Keratinocyte (primary cell): ENCODE measurements at regions not wholly inside any gene's neighbourhood (a gene's known extent, or its start where the extent isn't known, plus 50 kb on each side); places are given as distances from the start of the nearest gene placed in this dataset.

Experiments used
- DNase-seq: peaks from one replicate; pipeline ENCODE4 v3.0.0-alpha.2; 2011; ENCODE audit warnings: low read depth, missing footprints, low spot score
- FAIRE-seq: peaks from 2 replicates; lab custom pipeline; 2011; peaks lifted over from hg19 to GRCh38; lab: Jason Lieb, UNC
- H2AFZ ChIP-seq: 2 replicates; pipeline ENCODE4 v1.6.0; 2012; ENCODE audit warnings: low read length, control low read depth, inconsistent platforms; ENCODE audit not compliant: control insufficient read depth
- H3K27ac ChIP-seq: 2 replicates; pipeline ENCODE4 v1.5.1; 2011; ENCODE audit warnings: low read length; ENCODE audit not compliant: control insufficient read depth, insufficient read depth
- H3K27me3 ChIP-seq: 3 replicates; pipeline ENCODE4 v1.6.0; 2011; ENCODE audit warnings: low read length; ENCODE audit not compliant: control insufficient read depth, insufficient read depth; ENCODE audit errors: extremely low read depth
- H3K36me3 ChIP-seq, 2 experiments: 2 replicates in 1 of 2; 3 replicates in 1 of 2; pipeline ENCODE4 v1.5.1; 2011; ENCODE audit warnings: low read length in 2 of 2, mild to moderate bottlenecking in 1 of 2; ENCODE audit not compliant: control insufficient read depth in 2 of 2, insufficient read depth in 2 of 2; ENCODE audit errors: extremely low read depth in 1 of 2
- H3K4me1 ChIP-seq: 3 replicates; pipeline ENCODE4 v1.5.1; 2011; ENCODE audit warnings: low read length; ENCODE audit not compliant: control insufficient read depth, insufficient read depth; ENCODE audit errors: extremely low read depth
- H3K4me2 ChIP-seq: 3 replicates; pipeline ENCODE4 v1.6.0; 2011; ENCODE audit warnings: low read depth, low read length; ENCODE audit not compliant: control insufficient read depth, insufficient read depth; ENCODE audit errors: extremely low read depth
- H3K4me3 ChIP-seq, 3 experiments: fragments of 200-600 bp in 1 of 3; sonication (generic) in 1 of 3; 2 replicates in 2 of 3; 3 replicates in 1 of 3; pipeline ENCODE4 v1.5.1; 2011 to 2016; ENCODE audit warnings: low read length in 3 of 3, mild to moderate bottlenecking in 3 of 3, control low read depth in 2 of 3, inconsistent platforms in 1 of 3, low read depth in 1 of 3, mixed read lengths in 1 of 3, mixed run types in 1 of 3, moderate library complexity in 1 of 3; ENCODE audit not compliant: control insufficient read depth in 2 of 3, insufficient read depth in 2 of 3; ENCODE audit errors: extremely low read depth in 1 of 3
- H3K79me2 ChIP-seq: 2 replicates; pipeline ENCODE4 v1.6.0; 2012; ENCODE audit warnings: low read length; ENCODE audit not compliant: control insufficient read depth, insufficient read depth
- H3K9ac ChIP-seq: 3 replicates; pipeline ENCODE4 v1.6.0; 2011; ENCODE audit warnings: low read length; ENCODE audit not compliant: control insufficient read depth, insufficient read depth; ENCODE audit errors: extremely low read depth
- H3K9me1 ChIP-seq: 3 replicates; pipeline ENCODE4 v1.6.0; 2011; ENCODE audit warnings: low read length; ENCODE audit not compliant: control insufficient read depth, insufficient read depth; ENCODE audit errors: extremely low read depth
- H3K9me3 ChIP-seq: 2 replicates; pipeline ENCODE4 v1.5.1; 2012; ENCODE audit warnings: low read depth, low read length; ENCODE audit not compliant: control insufficient read depth
- H4K20me1 ChIP-seq: 3 replicates; pipeline ENCODE4 v1.6.0; 2011; ENCODE audit warnings: low read length; ENCODE audit not compliant: control insufficient read depth, insufficient read depth; ENCODE audit errors: extremely low read depth
- EZH2 ChIP-seq: IDR thresholded peaks from one replicate; pipeline ENCODE4 v1.6.1; 2012; ENCODE audit warnings: inconsistent platforms, mild to moderate bottlenecking, low read length, moderate library complexity
- dilution Hi-C: fragments of 300-500 bp; cut with MboI; formaldehyde crosslinking; loops from one replicate; pipeline ENCODE4 v1.7.0; 2020; ENCODE audit warnings: low sequenced_read_pairs; ENCODE audit not compliant: extremely low pct_ligation_motif_present
- TF ChIP-seq, protein P1 (sequence below), 3 experiments: IDR thresholded peaks in 1 of 3; conservative IDR thresholded peaks in 1 of 3; optimal IDR thresholded peaks in 1 of 3; 2 replicates in 2 of 3; 3 replicates in 1 of 3; pipeline versions ENCODE3 to v1.5.1; 2011; ENCODE audit warnings: low read length in 3 of 3, mild to moderate bottlenecking in 3 of 3, moderate library complexity in 2 of 3, control low read depth in 1 of 3, inconsistent platforms in 1 of 3; ENCODE audit not compliant: insufficient read depth in 2 of 3; ENCODE audit errors: extremely low read depth in 1 of 3

DNA sequence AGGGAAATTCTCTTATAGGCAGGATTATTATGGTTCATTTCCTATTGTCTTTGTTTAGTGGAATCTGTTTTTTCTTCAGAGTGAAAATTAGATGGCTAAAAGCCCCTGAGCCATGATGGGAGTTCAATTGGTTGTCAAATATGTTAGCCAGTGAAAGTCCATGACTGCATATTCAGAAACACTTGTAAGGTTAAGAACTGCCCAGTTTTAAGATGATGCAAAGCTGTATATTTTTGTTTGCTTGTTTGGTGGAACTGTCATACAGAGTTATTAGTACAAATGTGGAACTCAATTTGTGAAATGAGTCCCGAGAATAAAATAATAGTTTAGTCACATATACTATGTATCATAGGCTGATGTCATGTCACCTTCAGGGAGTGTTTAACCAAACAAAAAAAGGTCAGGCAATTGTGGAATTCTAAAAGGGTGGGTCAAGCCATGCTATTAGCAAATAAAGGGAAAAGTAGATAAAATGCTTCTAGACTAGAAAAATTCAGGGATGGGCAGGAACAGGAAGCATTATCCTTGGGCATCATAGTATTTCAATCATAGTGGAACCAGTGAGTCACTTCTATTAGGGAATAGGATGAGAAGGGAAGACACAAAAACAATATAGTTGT, 248.3 kb upstream of the SLITRK1 start:
- H3K36me3 ChIP-seq: no peaks in the 10 kb centered on the region
- no peaks in the 10 kb centered on the region for H3K79me2 ChIP-seq
- TF ChIP-seq, protein P1, sequence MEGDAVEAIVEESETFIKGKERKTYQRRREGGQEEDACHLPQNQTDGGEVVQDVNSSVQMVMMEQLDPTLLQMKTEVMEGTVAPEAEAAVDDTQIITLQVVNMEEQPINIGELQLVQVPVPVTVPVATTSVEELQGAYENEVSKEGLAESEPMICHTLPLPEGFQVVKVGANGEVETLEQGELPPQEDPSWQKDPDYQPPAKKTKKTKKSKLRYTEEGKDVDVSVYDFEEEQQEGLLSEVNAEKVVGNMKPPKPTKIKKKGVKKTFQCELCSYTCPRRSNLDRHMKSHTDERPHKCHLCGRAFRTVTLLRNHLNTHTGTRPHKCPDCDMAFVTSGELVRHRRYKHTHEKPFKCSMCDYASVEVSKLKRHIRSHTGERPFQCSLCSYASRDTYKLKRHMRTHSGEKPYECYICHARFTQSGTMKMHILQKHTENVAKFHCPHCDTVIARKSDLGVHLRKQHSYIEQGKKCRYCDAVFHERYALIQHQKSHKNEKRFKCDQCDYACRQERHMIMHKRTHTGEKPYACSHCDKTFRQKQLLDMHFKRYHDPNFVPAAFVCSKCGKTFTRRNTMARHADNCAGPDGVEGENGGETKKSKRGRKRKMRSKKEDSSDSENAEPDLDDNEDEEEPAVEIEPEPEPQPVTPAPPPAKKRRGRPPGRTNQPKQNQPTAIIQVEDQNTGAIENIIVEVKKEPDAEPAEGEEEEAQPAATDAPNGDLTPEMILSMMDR (optimal IDR thresholded peaks at IDR 0.05 in 1 of 3, IDR thresholded peaks at IDR 0.05 in 1 of 3, conservative IDR thresholded peaks at IDR 0.05 in 1 of 3; ENCODE audit: extremely low read depth in 1 of 3, insufficient read depth in 2 of 3, low read length in 3 of 3): no peak
- TF ChIP-seq EZH2: no peak
- no peak overlapping the region for H3K9ac ChIP-seq
- dilution Hi-C loops: no loop called here
- peaks cover 7% of the 10 kb centered on the region for H3K4me1 ChIP-seq
- no peak overlapping the region for H3K4me3 ChIP-seq
- H2AFZ ChIP-seq: no peak overlapping the region
- H4K20me1 ChIP-seq: no peaks in the 10 kb centered on the region
- no peak for DNase-seq
- H3K27me3 ChIP-seq: no peaks in the 10 kb centered on the region
- H3K9me3 ChIP-seq: no peaks in the 10 kb centered on the region
- no peak for FAIRE-seq
- no peak overlapping the region for H3K27ac ChIP-seq
- no peaks in the 10 kb centered on the region for H3K9me1 ChIP-seq
- no peak overlapping the region for H3K4me2 ChIP-seq

DNA sequence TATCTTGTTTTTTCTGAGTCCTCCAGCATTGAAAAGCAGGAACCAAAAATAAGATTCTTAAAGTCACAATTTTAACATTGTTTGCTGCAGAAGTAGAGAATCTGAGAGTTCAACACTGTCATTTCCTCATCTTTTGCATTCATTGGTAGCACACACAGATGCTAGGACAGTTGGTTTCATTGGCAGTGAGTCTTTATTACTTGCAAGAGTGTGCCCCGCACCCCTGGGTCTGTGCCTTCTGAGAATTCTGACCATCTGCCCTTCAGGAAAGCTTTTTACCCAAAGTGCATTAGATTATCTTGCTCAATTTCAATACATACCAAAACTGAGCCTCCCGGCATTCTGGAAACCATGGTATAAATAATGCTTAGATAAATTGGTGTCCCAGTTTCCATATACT, 247.7 kb upstream of the SLITRK1 start:
- Histone ChIP-seq H4K20me1 (no peaks in the 10 kb centered on the region), H3K9me3 (no peaks in the 10 kb centered on the region), H3K36me3 (no peaks in the 10 kb centered on the region), H3K9ac (no peak overlapping the region), H3K4me1 (peaks cover 7% of the 10 kb centered on the region), H3K4me2 (no peak overlapping the region), H3K4me3 (no peak overlapping the region), H2AFZ (no peak overlapping the region), H3K9me1 (no peaks in the 10 kb centered on the region), H3K79me2 (no peaks in the 10 kb centered on the region), H3K27ac (no peak overlapping the region), H3K27me3 (no peaks in the 10 kb centered on the region)
- dilution Hi-C loops: no loop called here
- no peak for TF ChIP-seq EZH2
- DNase-seq (no peak), FAIRE-seq (no peak)

DNA sequence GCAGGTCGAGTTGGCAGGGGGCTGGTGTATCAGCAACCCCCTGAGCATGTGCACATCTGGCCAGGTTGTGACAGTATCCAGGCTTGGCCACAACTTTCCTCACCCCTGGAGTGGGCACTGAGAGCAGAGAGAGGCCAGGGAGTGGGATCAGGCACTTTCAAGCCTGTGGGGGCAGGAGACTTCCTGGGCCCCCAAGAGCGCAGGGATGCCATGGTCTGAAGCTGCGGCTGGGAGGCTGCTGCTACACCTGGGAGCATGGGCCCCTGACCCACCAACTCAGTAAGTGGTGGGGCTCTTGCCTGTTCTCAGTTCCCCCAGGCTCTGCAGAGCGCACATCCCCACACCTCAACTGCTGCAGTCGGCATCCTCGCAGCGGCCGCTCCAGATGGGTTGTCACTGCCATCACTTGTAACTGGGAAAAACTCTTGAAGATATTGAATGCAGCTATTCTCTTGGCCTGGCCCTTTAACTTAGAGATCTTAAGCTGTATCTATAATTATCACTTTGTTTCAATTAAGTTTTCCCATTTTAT, 245.4 kb upstream of the SLITRK1 start:
- no peaks in the 10 kb centered on the region for H3K9me1 ChIP-seq
- peaks cover 7% of the 10 kb centered on the region for H3K4me1 ChIP-seq
- H3K27me3 ChIP-seq: no peaks in the 10 kb centered on the region
- DNase-seq (no peak), FAIRE-seq (no peak)
- no peak overlapping the region for H3K4me3 ChIP-seq
- H3K79me2 ChIP-seq: no peaks in the 10 kb centered on the region
- no peak overlapping the region for H3K27ac ChIP-seq
- H4K20me1 ChIP-seq: no peaks in the 10 kb centered on the region
- TF ChIP-seq EZH2: no peak
- TF ChIP-seq, protein P1 (optimal IDR thresholded peaks at IDR 0.05 in 1 of 3, IDR thresholded peaks at IDR 0.05 in 1 of 3, conservative IDR thresholded peaks at IDR 0.05 in 1 of 3; ENCODE audit: extremely low read depth in 1 of 3, insufficient read depth in 2 of 3, low read length in 3 of 3): no peak
- dilution Hi-C loops: no loop called here
- no peak overlapping the region for H3K4me2 ChIP-seq
- no peaks in the 10 kb centered on the region for H3K9me3 ChIP-seq
- H3K36me3 ChIP-seq: no peaks in the 10 kb centered on the region
- no peak overlapping the region for H3K9ac ChIP-seq
- H2AFZ ChIP-seq: no peak overlapping the region
